ENCODE measurements at regions not wholly inside any gene's neighbourhood (a gene's known extent, or its start where the extent isn't known, plus 50 kb on each side); places are given as distances from the start of the nearest gene placed in this dataset.

DNA sequence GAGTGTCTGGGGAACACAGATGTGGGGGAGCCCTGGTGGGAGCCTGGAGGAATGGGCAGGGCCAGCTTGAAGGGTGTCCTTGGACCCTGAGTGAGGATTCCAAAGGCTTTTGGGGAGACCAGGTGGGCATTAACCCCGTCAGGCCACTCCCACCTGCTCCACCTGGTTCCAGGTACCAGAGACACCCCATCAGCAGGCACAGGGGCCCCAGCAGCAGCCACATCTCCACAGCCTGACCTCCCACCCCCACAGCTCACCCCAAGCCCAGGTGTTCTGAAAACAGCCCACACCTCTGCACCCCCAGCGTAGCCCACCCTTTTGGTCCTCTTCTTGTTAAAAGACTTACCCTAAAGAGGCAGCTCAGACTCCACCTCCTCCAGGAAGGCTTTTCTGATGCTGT, 102.1 kb upstream of the PRR20G start:
- TF ChIP-seq POLR2AphosphoS5 (IDR thresholded peaks at IDR 0.05) (no peak), CTCF (IDR thresholded peaks at IDR 0.05) (no peak), POLR2A (IDR thresholded peaks at IDR 0.05) (no peak)
